GM10248 (cell line): ENCODE measurements at regions not wholly inside any gene's neighbourhood (a gene's known extent, or its start where the extent isn't known, plus 50 kb on each side); places are given as distances from the start of the nearest gene placed in this dataset.
"Not testable (repeated sequence)": the region's sequence is repeated elsewhere in the genome, so short reads cannot be mapped to it uniquely, and the experiment has no call there.

Experiments used
- CTCF ChIA-PET: fragments of 300-600 bp; sonication (Branson Sonifier 250); formaldehyde crosslinking; extraction: SDS; loops from one replicate; lab custom pipeline; 2021; ENCODE audit warnings: antibody characterized with exemption; lab: Yijun Ruan, JAX
- POLR2A ChIA-PET: fragments of 350-650 bp; sonication (Branson Sonifier 250); formaldehyde crosslinking; extraction: SDS; loops from one replicate; lab custom pipeline; 2020; ENCODE audit warnings: antibody characterized with exemption; lab: Yijun Ruan, JAX
- DNase-seq: peaks from one replicate; pipeline ENCODE4 v3.0.0; 2012; ENCODE audit errors: extremely low spot score
- TF ChIP-seq, protein P1 (sequence below): IDR thresholded peaks from 2 replicates; pipeline ENCODE4 v1.5.1; 2012; ENCODE audit warnings: mild to moderate bottlenecking, low read depth; ENCODE audit errors: extremely low read depth, missing control alignments, control extremely low read depth

DNA sequence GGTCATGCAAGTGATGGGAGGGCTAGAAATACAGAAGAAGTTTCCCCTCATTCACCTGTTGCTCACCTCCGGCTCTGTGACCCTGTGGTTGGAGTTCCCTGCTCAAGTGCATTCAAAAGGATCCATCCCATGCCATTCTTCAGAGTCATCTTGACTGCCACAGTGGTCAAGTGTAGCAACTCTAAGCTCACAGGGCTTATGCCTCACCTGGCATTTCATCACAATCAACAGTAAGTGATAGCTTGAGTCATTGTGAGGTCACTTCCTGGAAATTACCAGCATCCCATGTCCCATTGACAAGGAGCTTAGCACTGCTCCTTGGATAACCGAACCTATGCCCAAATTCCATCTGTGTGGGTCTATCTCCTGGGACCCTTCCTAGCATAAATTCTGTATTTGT lies 55.6 kb downstream of the OR4C45 start:
- POLR2A ChIA-PET, result no interaction called here
- TF ChIP-seq, protein P1, sequence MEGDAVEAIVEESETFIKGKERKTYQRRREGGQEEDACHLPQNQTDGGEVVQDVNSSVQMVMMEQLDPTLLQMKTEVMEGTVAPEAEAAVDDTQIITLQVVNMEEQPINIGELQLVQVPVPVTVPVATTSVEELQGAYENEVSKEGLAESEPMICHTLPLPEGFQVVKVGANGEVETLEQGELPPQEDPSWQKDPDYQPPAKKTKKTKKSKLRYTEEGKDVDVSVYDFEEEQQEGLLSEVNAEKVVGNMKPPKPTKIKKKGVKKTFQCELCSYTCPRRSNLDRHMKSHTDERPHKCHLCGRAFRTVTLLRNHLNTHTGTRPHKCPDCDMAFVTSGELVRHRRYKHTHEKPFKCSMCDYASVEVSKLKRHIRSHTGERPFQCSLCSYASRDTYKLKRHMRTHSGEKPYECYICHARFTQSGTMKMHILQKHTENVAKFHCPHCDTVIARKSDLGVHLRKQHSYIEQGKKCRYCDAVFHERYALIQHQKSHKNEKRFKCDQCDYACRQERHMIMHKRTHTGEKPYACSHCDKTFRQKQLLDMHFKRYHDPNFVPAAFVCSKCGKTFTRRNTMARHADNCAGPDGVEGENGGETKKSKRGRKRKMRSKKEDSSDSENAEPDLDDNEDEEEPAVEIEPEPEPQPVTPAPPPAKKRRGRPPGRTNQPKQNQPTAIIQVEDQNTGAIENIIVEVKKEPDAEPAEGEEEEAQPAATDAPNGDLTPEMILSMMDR, result no peak
- CTCF ChIA-PET, result no interaction called here
- no peak for DNase-seq

DNA sequence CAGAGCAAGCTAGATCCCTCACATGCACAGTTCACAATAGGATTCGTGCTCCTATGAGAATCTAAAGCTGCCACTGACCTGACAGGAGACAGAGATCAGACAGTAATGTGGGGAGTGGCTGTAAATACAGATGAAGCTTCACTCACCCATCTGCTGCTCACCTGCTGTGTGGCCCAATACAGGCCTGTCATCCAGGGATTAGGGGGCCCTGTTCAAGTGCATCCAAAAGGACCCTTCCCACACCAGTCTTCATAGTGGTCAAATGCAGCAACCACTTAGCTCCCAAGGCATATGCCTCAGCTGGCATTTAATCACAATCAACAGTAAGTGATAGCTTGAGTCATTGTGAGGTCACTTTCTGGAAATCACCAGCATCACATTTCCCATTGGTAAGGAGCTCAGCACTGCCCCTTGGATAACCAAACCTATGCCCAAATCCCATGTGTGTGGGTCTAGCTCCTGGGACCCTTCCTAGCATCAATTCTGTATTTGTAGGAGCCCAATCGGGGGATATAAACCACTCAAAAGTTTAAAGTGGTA lies 65.6 kb downstream of the OR4C45 start:
- ChIA-PET CTCF (no interaction called here), POLR2A (no interaction called here)
- DNase-seq, result no peak
- TF ChIP-seq, protein P1, result no peak

DNA sequence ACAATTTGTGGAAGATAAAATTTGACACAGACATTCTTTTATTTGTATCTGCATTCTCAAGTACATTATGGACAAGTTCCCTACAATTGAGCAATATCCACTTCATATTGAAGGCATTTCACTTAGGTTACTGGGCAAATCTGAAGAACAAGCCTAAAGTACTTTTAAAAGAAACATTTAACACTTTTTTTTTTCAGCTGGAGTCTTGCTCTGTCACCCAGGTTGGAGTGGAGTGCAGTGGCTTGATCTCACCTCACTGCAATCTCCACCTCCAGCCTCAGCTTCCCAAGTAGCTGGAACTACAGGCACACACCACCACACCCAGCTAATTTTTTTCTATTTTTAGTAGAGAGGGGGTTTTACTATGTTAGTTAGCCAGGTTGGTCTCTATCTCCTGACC lies 70.2 kb downstream of the OR4C45 start:
- CTCF ChIA-PET, result no interaction called here
- TF ChIP-seq, protein P1, result no peak
- POLR2A ChIA-PET, result no interaction called here
- no peak for DNase-seq

DNA sequence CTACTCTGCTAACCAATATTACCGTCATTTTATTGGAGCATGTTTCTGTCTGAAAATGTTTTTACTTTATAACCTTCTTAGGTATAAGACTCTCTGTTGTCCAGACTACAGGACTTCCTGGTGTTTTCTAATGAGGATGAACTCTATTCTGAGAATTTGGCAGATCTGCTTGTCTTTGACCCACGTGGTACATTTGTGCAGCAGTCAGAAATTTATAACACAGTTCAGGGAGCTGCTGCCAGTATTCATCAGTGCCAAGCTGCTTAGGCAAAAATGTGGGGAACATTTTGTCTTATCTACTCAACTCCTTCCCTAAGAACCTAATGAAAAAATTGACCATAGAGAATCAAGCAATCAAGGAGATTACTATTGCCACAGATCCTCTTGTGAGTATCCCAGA lies 108.0 kb downstream of the OR4C45 start:
- DNase-seq, CTCF ChIA-PET, POLR2A ChIA-PET: not testable (repeated sequence)

DNA sequence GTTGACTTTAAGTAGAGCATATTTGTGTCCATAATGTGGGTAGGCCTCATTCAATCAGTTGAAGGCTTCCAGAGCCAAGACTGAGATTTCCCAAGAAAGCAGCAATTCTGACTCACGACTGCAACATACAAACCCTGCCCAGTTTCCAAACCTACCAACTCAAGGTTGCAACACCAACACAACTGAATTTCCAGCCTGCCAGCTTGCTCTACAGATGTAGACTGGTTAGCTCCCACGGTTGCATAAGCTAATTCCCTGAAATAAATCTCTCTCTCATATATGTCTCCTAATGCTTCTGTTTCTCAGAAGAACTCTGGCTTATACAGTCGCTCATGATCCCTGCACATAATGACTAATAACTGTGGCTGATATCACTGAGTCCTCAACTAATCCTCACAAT lies 113.6 kb downstream of the OR4C45 start:
- CTCF ChIA-PET, POLR2A ChIA-PET, DNase-seq: not testable (repeated sequence)

DNA sequence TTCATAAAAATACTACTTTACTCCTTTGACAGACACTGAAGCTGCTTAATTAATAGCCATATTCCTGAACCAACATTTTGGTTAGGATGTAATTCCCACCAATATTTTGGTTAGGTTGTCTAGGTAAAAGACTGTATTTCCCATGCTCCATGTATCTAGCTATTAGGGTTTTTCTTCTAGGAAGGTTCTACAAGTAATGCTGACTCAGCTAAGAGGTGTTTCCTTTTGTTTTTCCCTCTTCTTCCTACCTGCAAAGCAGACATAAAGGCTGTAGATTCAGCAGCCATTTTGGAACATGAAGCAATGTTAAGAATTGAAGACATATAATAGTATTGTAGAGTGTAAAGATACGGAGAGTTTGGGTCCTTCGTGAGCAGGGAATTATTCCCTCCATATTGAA lies 115.3 kb downstream of the OR4C45 start:
- CTCF ChIA-PET, POLR2A ChIA-PET, DNase-seq: not testable (repeated sequence)

DNA sequence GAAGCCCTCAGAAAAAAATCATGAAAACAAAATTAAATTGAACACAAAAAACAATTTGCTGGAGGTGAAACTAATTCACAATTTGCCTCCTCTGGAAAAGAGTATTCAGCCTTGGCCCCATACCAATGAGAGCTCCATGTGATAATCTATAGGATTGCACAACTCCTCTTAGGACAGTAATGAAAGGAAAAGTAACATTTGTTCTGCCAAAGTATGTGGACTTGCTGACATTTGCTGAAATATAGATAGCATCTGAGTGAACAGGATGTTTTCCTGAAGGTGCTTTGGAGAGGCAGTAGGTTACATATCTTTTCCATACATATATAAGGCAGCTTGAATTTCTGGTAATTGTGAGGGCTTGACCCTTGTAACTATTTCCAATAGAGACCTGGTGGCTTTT lies 122.8 kb downstream of the OR4C45 start:
- ChIA-PET POLR2A (no interaction called here), CTCF (no interaction called here)
- TF ChIP-seq, protein P1, result no peak
- DNase-seq, result no peak

DNA sequence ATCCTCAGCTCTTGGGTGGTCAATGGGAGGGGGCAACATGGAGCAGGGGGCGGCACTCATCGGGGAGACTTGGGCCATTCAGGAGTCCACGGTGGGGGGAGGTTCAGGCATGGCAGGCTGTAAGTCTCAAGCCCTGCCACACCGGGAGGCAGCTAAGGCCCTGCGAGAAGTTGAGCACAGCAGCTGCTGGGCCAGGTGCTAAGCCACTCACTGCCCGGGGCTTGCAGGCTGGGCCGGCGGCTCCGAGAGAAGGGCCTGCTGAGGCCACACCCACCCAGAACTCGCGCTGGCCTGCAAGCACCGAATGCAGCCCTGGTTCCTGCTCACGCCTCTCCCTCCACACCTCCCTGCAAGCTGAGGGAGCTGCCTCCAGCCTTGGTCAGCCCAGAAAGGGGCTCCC lies 131.4 kb downstream of the OR4C45 start:
- no peak for DNase-seq
- CTCF ChIA-PET, result interaction anchor here (1.3 kb wide), 1 partner anchor 21 kb away, joined by 4 read pairs; no protein-coding TSS in a partner anchor
- TF ChIP-seq, protein P1, result no peak
- POLR2A ChIA-PET, result no interaction called here
